ENCODE measurements at regions not wholly inside any gene's neighbourhood (a gene's known extent, or its start where the extent isn't known, plus 50 kb on each side); places are given as distances from the start of the nearest gene placed in this dataset.

DNA sequence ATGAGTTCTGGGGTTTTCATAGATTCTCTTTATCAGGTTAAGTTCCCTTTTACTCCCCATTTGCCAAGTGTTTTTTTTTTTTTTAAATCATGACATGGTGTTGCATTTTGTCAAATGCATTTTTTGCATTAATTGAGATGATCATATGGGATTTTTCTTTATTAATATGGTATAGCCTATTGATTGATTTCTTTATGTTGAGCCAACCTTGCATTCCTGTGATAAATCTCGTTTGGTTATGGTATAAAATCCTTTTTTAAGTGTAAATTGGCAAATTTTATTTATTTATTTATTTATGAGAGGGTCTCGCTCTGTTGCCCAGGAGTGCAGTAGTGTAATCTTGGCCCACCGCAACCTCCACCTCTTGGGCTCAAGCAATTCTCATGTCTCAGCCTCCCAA is 81.5 kb upstream of the ACVR1 start:
- TF ChIP-seq, protein P1, sequence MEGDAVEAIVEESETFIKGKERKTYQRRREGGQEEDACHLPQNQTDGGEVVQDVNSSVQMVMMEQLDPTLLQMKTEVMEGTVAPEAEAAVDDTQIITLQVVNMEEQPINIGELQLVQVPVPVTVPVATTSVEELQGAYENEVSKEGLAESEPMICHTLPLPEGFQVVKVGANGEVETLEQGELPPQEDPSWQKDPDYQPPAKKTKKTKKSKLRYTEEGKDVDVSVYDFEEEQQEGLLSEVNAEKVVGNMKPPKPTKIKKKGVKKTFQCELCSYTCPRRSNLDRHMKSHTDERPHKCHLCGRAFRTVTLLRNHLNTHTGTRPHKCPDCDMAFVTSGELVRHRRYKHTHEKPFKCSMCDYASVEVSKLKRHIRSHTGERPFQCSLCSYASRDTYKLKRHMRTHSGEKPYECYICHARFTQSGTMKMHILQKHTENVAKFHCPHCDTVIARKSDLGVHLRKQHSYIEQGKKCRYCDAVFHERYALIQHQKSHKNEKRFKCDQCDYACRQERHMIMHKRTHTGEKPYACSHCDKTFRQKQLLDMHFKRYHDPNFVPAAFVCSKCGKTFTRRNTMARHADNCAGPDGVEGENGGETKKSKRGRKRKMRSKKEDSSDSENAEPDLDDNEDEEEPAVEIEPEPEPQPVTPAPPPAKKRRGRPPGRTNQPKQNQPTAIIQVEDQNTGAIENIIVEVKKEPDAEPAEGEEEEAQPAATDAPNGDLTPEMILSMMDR (IDR thresholded peaks at IDR 0.05 in 4 of 5, conservative IDR thresholded peaks at IDR 0.05 in 1 of 5) = no peak
- no peak for TF ChIP-seq POLR2A (IDR thresholded peaks at IDR 0.05)
